ENCODE measurements at regions not wholly inside any gene's neighbourhood (a gene's known extent, or its start where the extent isn't known, plus 50 kb on each side); places are given as distances from the start of the nearest gene placed in this dataset.
"Not testable (repeated sequence)": the region's sequence is repeated elsewhere in the genome, so short reads cannot be mapped to it uniquely, and the experiment has no call there.

- not testable (repeated sequence) for TF ChIP-seq CTCF, POLR2A (IDR thresholded peaks at IDR 0.05)
These were observed 2857.8 kb downstream of the RPIA start for GRCh38 chr2:91549316-91549715.

All from esophagus squamous epithelium (tissue), 4 donors.